GM12865 (cell line): ENCODE measurements at regions not wholly inside any gene's neighbourhood (a gene's known extent, or its start where the extent isn't known, plus 50 kb on each side); places are given as distances from the start of the nearest gene placed in this dataset.

Experiments
- DNase-seq: peaks from one replicate; pipeline ENCODE4 v3.0.0; 2010; ENCODE audit warnings: low read depth
- H3K4me3 ChIP-seq: 2 replicates; pipeline ENCODE4 v1.5.1; 2011; ENCODE audit warnings: mild to moderate bottlenecking, low read depth, low read length, control low read depth
- CTCF ChIP-seq: IDR thresholded peaks from 2 replicates; pipeline ENCODE4 v1.5.1; 2011; ENCODE audit warnings: low read length, control low read depth, low read depth, inconsistent platforms; ENCODE audit not compliant: insufficient read depth; ENCODE audit errors: missing control alignments

- DNase-seq, result no peak
- TF ChIP-seq CTCF, result no peak
These were observed 1133.7 kb downstream of the GATA3 start for GRCh38 chr10:9188022-9188810.

GRCh38 chr10:9189448-9189847 is 1135.0 kb downstream of the GATA3 start:
- TF ChIP-seq CTCF, result no peak
- no peak for DNase-seq
- no peak overlapping the region for H3K4me3 ChIP-seq

More at GRCh38 chr10:9188022-9188810, 1133.7 kb downstream of the GATA3 start:
- H3K4me3 ChIP-seq, result no peak overlapping the region

- no peak for TF ChIP-seq CTCF
- no peak overlapping the region for H3K4me3 ChIP-seq
- no peak for DNase-seq
These were observed 1138.6 kb downstream of the GATA3 start for GRCh38 chr10:9193120-9193519.

GRCh38 chr10:9195385-9195784 is 1140.9 kb downstream of the GATA3 start:
- H3K4me3 ChIP-seq, result no peak overlapping the region
- no peak for TF ChIP-seq CTCF
- DNase-seq, result no peak

GRCh38 chr10:9198611-9199010 is 1144.1 kb downstream of the GATA3 start:
- H3K4me3 ChIP-seq, result no peak overlapping the region
- no peak for TF ChIP-seq CTCF
- DNase-seq, result no peak

- DNase-seq, result no peak
- no peak for TF ChIP-seq CTCF
- no peak overlapping the region for H3K4me3 ChIP-seq
These were observed 1151.1 kb downstream of the GATA3 start for GRCh38 chr10:9205558-9205957.
